ENCODE measurements at regions not wholly inside any gene's neighbourhood (a gene's known extent, or its start where the extent isn't known, plus 50 kb on each side); places are given as distances from the start of the nearest gene placed in this dataset.

DNA sequence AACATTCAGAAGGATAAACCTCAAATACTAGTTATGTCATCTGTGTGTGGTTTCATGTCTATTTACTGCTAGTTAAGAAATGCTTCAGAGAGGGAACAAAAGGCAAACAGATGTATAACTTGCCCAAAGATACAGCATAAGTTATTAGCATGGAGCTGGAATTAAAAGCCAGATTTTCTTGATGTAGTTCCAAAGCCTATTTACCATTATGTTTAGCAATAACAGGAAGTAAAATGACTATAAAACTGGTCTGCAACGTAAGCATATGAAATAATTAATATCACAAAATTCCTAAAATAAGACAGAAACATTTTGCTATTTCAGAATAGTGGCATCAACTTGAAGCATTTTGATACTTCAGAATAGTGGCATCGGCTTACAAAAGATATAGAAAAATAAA is 1232.8 kb downstream of the NCAM2 start:
- DNase-seq (ENCODE audit: low spot score in 2 of 2): no peak
- H3K9me3 Mint-ChIP-seq: peaks cover 1% of the 10 kb centered on the region
- no peak for ATAC-seq (ENCODE audit: low read depth)
- no peak overlapping the region for H3K27ac Mint-ChIP-seq
- H3K4me1 Mint-ChIP-seq: no peaks in the 10 kb centered on the region
- no peaks in the 10 kb centered on the region for H3K27me3 Mint-ChIP-seq
- H3K36me3 Mint-ChIP-seq: no peaks in the 10 kb centered on the region
- no peak overlapping the region for H3K4me3 Mint-ChIP-seq

DNA sequence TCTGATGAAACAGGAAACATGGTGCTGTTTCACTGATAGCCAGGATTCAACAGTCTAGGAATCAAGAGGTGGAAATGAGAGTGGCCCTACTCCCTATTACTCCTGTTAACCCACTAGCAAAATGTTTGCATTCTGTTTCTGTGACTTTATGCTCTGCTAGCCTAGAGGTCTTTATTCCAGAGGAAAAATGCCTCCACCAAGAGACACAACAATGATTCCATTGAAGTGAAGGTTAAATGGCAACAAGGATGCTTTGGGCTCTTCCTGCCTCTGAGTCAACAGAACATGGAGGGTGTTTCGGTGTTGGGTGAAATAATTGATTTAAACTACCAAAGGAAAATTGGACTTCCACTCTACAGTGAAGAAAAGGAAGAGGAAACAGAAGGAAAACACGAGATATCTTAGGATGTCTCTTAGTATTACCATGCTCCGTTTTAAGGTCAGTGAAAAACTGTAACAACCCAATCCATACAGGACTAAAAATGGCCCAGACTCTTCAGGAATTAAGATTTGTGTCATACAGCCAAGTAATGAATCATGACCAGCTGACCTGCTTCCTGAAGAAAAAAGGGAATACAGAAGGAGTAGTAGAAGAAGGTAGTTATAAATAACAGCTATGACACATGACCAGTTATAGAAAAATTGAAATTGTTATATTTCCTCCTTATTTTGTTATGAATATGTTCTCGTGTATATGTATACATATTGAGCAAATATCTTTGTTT is 1237.8 kb downstream of the NCAM2 start:
- ATAC-seq (ENCODE audit: low read depth) (no peak), DNase-seq (ENCODE audit: low spot score in 2 of 2) (no peak)
- peaks cover 1% of the 10 kb centered on the region for H3K9me3 Mint-ChIP-seq
- no peak overlapping the region for H3K27ac Mint-ChIP-seq
- H3K36me3 Mint-ChIP-seq: no peaks in the 10 kb centered on the region
- no peak overlapping the region for H3K4me3 Mint-ChIP-seq
- no peaks in the 10 kb centered on the region for H3K4me1 Mint-ChIP-seq
- H3K27me3 Mint-ChIP-seq: no peaks in the 10 kb centered on the region

DNA sequence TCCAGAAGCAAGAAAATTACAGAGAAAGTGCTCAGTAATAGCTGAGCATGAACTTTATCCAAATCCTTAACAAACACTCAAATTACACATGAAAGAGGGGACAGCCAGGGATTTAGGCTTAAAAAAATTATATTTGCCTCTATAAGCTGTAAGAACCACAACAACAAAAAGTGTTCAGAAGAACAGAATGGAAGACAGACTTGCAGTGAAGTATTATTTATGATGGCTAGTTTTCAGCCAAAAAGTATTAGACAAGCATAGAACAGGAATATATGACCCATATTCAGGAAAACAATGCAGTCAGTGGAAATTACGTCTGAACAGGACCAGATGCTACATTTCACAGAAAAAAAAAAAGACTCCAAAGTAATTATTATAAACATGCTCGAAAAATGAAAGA is 1246.3 kb downstream of the NCAM2 start:
- no peak overlapping the region for H3K4me3 Mint-ChIP-seq
- no peaks in the 10 kb centered on the region for H3K36me3 Mint-ChIP-seq
- DNase-seq (ENCODE audit: low spot score in 2 of 2) (no peak), ATAC-seq (ENCODE audit: low read depth) (no peak)
- H3K27me3 Mint-ChIP-seq: no peaks in the 10 kb centered on the region
- H3K4me1 Mint-ChIP-seq: no peaks in the 10 kb centered on the region
- H3K9me3 Mint-ChIP-seq: no peaks in the 10 kb centered on the region
- H3K27ac Mint-ChIP-seq: no peak overlapping the region

DNA sequence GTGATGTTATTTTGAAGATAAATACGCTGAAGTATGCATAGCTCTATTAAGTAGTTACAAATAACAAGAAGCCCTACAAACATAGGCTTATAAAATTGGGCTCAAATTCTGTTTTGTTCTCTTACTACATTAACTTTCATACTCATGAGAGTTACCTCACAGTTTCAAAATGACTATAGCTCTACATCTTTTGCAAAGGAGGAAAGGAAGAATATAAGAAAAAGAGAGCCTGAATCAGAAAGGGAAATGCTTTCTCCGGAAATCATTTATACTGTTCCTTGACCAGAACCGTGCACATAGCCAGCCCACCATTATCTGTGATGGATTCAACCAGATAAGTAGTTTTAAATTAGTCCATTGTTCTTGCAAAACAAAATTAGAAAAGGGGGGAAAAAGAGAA is 1252.1 kb downstream of the NCAM2 start:
- Mint-ChIP-seq H3K4me3 (no peak overlapping the region), H3K27ac (no peak overlapping the region), H3K4me1 (no peaks in the 10 kb centered on the region), H3K27me3 (no peaks in the 10 kb centered on the region), H3K9me3 (peaks cover 2% of the 10 kb centered on the region), H3K36me3 (no peaks in the 10 kb centered on the region)
- ATAC-seq (ENCODE audit: low read depth): no peak
- no peak for DNase-seq (ENCODE audit: low spot score in 2 of 2)

DNA sequence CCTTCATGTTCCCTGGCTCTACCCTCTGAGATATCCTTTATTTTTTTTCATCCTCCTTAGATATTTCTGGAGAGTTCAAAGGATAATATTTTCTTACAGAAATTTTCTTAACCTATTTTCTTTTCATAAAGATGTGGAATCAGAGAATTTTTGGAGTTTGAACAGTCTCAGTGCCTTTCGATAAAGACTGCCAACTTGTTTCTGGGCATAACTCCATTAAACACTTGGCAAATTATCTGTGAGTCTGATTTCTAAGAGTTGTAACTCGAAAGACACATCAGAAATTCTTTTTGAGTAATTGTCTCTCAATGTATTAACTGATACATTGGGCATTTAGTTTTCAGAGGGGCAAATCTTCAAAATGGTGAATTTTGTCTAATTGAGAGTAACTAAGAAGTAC is 1255.6 kb downstream of the NCAM2 start:
- H3K4me3 Mint-ChIP-seq: no peak overlapping the region
- peaks cover 2% of the 10 kb centered on the region for H3K9me3 Mint-ChIP-seq
- no peaks in the 10 kb centered on the region for H3K36me3 Mint-ChIP-seq
- H3K27me3 Mint-ChIP-seq: no peaks in the 10 kb centered on the region
- H3K4me1 Mint-ChIP-seq: no peaks in the 10 kb centered on the region
- no peak overlapping the region for H3K27ac Mint-ChIP-seq
- DNase-seq (ENCODE audit: low spot score in 2 of 2) (no peak), ATAC-seq (ENCODE audit: low read depth) (no peak)

DNA sequence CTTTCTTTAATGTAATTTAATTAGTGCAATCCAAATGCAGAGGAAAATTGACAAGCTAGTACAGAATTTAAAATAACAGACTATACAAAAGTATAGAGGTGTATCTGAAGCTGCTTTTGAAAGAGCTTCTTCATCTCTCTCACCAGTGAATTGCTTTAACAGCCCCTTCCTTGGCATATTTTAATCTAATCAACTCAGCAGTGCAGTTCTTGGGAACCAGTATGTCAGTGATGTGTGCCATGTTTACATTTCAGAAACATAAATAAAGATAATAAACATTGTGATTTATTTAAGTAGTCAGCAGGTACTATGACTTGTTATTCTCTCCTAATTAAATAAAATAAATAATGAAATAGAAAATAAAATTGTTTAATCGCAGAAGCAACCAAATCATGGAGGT is 1260.6 kb downstream of the NCAM2 start:
- ATAC-seq (ENCODE audit: low read depth) (no peak), DNase-seq (ENCODE audit: low spot score in 2 of 2) (no peak)
- no peaks in the 10 kb centered on the region for H3K36me3 Mint-ChIP-seq
- H3K4me1 Mint-ChIP-seq: peaks cover 2% of the 10 kb centered on the region
- no peaks in the 10 kb centered on the region for H3K27me3 Mint-ChIP-seq
- no peak overlapping the region for H3K4me3 Mint-ChIP-seq
- H3K27ac Mint-ChIP-seq: no peak overlapping the region
- peaks cover 3% of the 10 kb centered on the region for H3K9me3 Mint-ChIP-seq

DNA sequence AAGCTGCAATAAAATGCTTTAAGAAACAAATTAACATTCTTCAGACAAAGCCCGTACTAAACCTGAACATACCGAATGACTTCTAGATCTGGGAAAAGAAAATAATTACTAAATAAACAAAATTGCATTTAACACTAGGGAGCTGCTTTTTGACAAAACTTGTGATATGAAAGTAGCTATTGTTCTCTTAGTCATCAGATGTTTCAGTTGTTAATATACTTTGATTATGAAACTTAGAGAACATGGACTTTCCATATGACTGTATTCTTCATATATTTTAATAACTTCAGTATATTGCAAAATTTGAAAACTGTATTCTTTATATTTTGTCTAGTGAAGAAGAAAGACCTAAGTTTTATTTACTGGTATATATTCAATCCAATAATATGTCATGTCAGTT is 1262.1 kb downstream of the NCAM2 start:
- DNase-seq (ENCODE audit: low spot score in 2 of 2) (no peak), ATAC-seq (ENCODE audit: low read depth) (no peak)
- H3K27me3 Mint-ChIP-seq: no peaks in the 10 kb centered on the region
- H3K27ac Mint-ChIP-seq: no peak overlapping the region
- H3K9me3 Mint-ChIP-seq: peaks cover 2% of the 10 kb centered on the region
- peaks cover 2% of the 10 kb centered on the region for H3K4me1 Mint-ChIP-seq
- H3K36me3 Mint-ChIP-seq: no peaks in the 10 kb centered on the region
- no peak overlapping the region for H3K4me3 Mint-ChIP-seq

DNA sequence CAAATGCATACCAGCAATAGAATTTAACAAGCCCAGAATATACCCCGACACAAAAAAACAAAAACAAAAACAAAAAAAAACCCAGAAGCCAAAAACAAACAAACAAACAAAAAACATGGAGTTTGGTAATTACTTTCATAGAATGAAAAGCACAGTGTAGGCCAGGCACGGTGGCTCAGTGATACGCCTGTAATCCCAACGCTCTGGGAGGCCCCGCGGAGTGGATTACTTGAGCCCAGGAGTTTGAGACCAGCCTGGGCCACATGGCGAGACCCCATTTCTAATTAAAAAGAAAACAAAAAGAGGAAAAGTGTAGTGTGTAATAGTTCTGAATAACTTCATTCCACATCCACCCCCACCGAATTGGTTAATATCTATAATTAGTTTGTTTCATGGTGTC is 1265.7 kb downstream of the NCAM2 start:
- Mint-ChIP-seq H3K27ac (no peak overlapping the region), H3K36me3 (no peaks in the 10 kb centered on the region), H3K27me3 (no peaks in the 10 kb centered on the region), H3K4me3 (no peak overlapping the region), H3K4me1 (peaks cover 2% of the 10 kb centered on the region), H3K9me3 (peaks cover 2% of the 10 kb centered on the region)
- no peak for ATAC-seq (ENCODE audit: low read depth)
- no peak for DNase-seq (ENCODE audit: low spot score in 2 of 2)

DNA sequence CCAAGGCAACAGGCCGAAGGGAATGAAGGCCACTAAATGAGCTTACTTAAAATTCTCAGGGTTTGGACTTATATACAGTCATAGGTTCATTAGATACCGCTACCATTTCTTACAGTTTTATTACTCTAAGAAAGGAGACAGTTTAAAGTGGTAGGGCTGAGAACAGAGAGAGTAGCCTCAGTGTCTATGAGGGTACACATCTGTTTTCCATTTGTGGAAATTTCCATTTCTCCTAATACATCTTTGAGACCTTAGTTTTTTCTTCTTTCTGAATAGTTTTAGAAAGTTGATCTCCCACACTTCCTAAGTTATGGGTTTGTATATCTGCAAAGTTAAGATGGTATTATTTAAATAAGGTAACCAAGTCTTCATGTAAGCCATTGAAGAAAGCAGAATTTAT is 1279.1 kb downstream of the NCAM2 start:
- Mint-ChIP-seq H3K36me3 (no peaks in the 10 kb centered on the region), H3K4me1 (no peaks in the 10 kb centered on the region), H3K4me3 (no peak overlapping the region), H3K9me3 (no peaks in the 10 kb centered on the region), H3K27me3 (no peaks in the 10 kb centered on the region), H3K27ac (no peak overlapping the region)
- ATAC-seq (ENCODE audit: low read depth): no peak
- DNase-seq (ENCODE audit: low spot score in 2 of 2): no peak

DNA sequence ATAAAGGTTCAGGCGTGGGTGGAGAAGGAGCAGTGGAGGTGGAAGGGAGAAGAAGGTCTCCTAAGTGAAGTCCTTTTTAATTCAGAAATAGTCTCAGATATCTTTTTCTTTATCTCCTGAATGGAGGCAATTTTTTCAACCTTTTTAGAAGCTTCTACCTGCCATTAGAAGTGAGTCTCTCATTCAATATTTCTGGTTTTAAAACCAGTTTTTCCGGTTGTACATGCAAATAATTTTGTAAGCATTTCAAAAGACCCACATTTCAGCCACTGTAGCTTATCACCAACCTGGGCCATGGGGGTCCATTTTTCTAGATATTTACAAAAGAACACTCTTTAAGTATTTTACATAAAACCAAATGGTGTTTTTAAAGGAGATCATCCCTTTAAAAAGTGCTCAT is 1280.2 kb downstream of the NCAM2 start:
- Mint-ChIP-seq H3K4me3 (no peak overlapping the region), H3K9me3 (no peaks in the 10 kb centered on the region), H3K27me3 (no peaks in the 10 kb centered on the region), H3K4me1 (no peaks in the 10 kb centered on the region), H3K36me3 (no peaks in the 10 kb centered on the region), H3K27ac (no peak overlapping the region)
- DNase-seq (ENCODE audit: low spot score in 2 of 2) (no peak), ATAC-seq (ENCODE audit: low read depth) (no peak)

DNA sequence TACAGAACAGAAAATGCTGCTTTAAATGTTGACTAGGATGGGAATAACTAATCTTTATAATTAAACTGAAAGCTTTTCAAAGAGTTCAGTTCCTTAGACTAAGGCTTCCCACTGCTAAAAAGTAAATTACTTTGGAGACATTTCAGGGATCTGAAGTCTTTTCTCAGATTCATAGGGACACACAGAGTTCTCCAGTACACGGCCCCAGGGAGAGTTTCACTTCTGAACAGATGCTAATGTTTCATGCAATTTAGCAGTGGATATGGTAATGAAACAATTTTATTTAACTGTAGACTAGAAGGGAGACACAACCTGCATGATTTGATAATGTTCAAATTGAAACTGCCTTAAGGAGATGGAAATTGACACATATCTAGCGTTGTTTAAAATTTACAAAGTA is 1282.6 kb downstream of the NCAM2 start:
- no peak overlapping the region for H3K27ac Mint-ChIP-seq
- ATAC-seq (ENCODE audit: low read depth) (no peak), DNase-seq (ENCODE audit: low spot score in 2 of 2) (no peak)

DNA sequence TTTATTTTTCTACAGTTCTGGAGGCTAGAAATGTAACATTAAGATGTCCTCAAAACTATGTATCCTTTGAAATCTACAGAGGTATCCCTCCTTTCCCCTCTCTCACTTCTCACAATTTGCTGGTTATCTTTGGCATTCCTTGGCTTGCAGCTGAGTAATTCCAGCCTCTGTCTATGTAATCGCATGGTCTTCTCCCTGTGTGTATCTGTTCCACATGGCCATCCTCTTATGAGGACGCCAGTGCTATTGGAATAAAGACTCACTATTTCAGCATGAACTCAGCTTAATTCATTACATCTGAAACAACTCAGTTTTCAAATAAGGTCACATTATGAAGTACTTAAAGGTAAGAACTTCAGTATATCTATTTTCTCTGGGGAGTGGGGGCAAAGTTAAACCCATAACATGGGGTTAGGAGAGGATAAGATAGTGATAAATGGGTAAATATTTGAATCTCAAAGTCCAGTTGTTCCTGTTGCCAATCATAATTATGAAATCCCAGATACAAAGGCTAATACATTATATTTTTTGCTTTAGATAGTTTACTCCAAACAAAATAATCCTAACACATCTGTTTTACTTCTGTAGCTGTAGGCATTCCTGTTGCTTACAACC is 1290.8 kb downstream of the NCAM2 start:
- H3K4me1 Mint-ChIP-seq: no peaks in the 10 kb centered on the region
- H3K9me3 Mint-ChIP-seq: no peaks in the 10 kb centered on the region
- no peak overlapping the region for H3K4me3 Mint-ChIP-seq
- ATAC-seq (ENCODE audit: low read depth) (no peak), DNase-seq (ENCODE audit: low spot score in 2 of 2) (no peak)
- H3K27me3 Mint-ChIP-seq: no peaks in the 10 kb centered on the region
- no peak overlapping the region for H3K27ac Mint-ChIP-seq
- H3K36me3 Mint-ChIP-seq: no peaks in the 10 kb centered on the region

More for the DNA sequence above, 1282.6 kb downstream of the NCAM2 start:
- Mint-ChIP-seq H3K36me3 (no peaks in the 10 kb centered on the region), H3K4me1 (no peaks in the 10 kb centered on the region), H3K9me3 (no peaks in the 10 kb centered on the region), H3K27me3 (no peaks in the 10 kb centered on the region), H3K4me3 (no peak overlapping the region)

DNA sequence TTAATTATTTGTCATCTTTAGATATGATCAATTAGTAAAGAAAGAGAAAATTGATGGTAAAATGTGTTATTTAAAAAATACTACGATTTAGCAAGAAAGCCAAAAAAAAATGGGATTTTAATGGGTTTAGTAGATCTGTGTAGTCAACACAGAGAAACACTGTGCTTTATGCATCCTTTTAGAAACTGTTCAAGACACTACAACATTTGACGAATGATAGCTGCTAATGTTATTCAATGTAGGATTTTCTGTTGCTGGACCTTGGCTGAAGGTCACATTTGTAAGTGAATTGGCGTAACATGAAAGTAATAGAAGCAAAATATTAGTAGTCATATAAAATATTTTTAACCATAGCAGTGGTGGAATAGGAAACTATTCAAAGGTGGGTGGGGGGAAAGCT is 1293.9 kb downstream of the NCAM2 start:
- Mint-ChIP-seq H3K4me3 (no peak overlapping the region), H3K27me3 (no peaks in the 10 kb centered on the region), H3K27ac (no peak overlapping the region), H3K36me3 (no peaks in the 10 kb centered on the region), H3K9me3 (no peaks in the 10 kb centered on the region), H3K4me1 (no peaks in the 10 kb centered on the region)
- DNase-seq (ENCODE audit: low spot score in 2 of 2) (no peak), ATAC-seq (ENCODE audit: low read depth) (no peak)

DNA sequence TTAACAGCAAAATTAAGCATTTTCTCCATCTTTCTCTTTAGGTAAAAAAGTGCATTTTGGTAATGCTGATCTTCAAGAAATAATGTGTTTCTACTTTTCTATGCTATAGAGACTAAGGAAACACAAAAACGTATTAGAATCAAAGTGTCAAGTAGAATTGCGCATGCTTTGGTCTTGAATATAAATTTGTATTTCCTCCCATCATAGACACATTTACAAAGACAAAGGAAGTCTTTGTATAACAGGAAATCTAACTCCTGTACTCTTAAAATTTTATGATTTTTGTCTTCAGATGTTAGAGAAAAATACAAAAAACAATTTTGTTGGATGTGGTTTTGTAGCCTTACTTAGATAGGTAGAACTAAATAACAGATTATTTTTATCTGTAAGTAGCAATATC is 1299.4 kb downstream of the NCAM2 start:
- Mint-ChIP-seq H3K4me3 (no peak overlapping the region), H3K27ac (no peak overlapping the region), H3K4me1 (no peaks in the 10 kb centered on the region), H3K36me3 (no peaks in the 10 kb centered on the region), H3K27me3 (no peaks in the 10 kb centered on the region), H3K9me3 (peaks cover 2% of the 10 kb centered on the region)
- ATAC-seq (ENCODE audit: low read depth): no peak
- DNase-seq (ENCODE audit: low spot score in 2 of 2): no peak
